ENCODE measurements at regions not wholly inside any gene's neighbourhood (a gene's known extent, or its start where the extent isn't known, plus 50 kb on each side); places are given as distances from the start of the nearest gene placed in this dataset.

- TF ChIP-seq POLR2A (IDR thresholded peaks at IDR 0.05) (no peak), CTCF (IDR thresholded peaks at IDR 0.05 in 4 of 5, conservative IDR thresholded peaks at IDR 0.05 in 1 of 5) (no peak)
Observed at GRCh38 chr3:66858656-66859381, 139.3 kb upstream of the KBTBD8 start.

Measured in gastrocnemius medialis (tissue), 4 donors.